DOHH2 (cell line): ENCODE measurements at regions not wholly inside any gene's neighbourhood (a gene's known extent, or its start where the extent isn't known, plus 50 kb on each side); places are given as distances from the start of the nearest gene placed in this dataset.

Experiments used
- H3F3A ChIP-seq: fragments of 200-600 bp; sonication (generic), shearing (Covaris generic); 2 replicates; pipeline ENCODE4 v1.6.0; 2016; ENCODE audit warnings: antibody characterized with exemption, mild to moderate bottlenecking; ENCODE audit not compliant: control insufficient read depth, insufficient read depth
- H3K27ac ChIP-seq: fragments of 200-600 bp; sonication (generic); 2 replicates; pipeline ENCODE4 v1.5.1; 2014; ENCODE audit warnings: low read depth, mild to moderate bottlenecking, low read length, moderate library complexity
- H3K27me3 ChIP-seq: fragments of 200-600 bp; sonication (generic); 2 replicates; pipeline ENCODE4 v1.6.1; 2014; ENCODE audit warnings: mild to moderate bottlenecking, low read length, mixed read lengths; ENCODE audit not compliant: control insufficient read depth
- H3K36me3 ChIP-seq: fragments of 200-600 bp; sonication (generic); 2 replicates; pipeline ENCODE4 v1.6.1; 2014; ENCODE audit warnings: mild to moderate bottlenecking, low read length, moderate library complexity, mixed read lengths; ENCODE audit not compliant: control insufficient read depth
- H3K4me1 ChIP-seq: fragments of 200-600 bp; sonication (generic); 2 replicates; pipeline ENCODE4 v1.6.1; 2014; ENCODE audit warnings: mild to moderate bottlenecking, low read length, mixed read lengths; ENCODE audit not compliant: control insufficient read depth
- H3K4me2 ChIP-seq: fragments of 200-600 bp; sonication (generic); 2 replicates; pipeline ENCODE4 v1.6.0; 2014; ENCODE audit warnings: mild to moderate bottlenecking, low read length, moderate library complexity
- H3K4me3 ChIP-seq: fragments of 200-600 bp; sonication (generic); 2 replicates; pipeline ENCODE4 v1.5.1; 2014; ENCODE audit warnings: mild to moderate bottlenecking, low read length, mixed read lengths
- H3K79me2 ChIP-seq: fragments of 200-600 bp; sonication (generic); 2 replicates; pipeline ENCODE4 v1.6.1; 2014; ENCODE audit warnings: mild to moderate bottlenecking, low read length, mixed read lengths; ENCODE audit not compliant: control insufficient read depth
- H3K9me2 ChIP-seq: fragments of 200-600 bp; sonication (generic); replicated peaks from 2 replicates; pipeline ENCODE4 v1.6.1; 2014; ENCODE audit warnings: mild to moderate bottlenecking, low read length, mixed read lengths; ENCODE audit not compliant: control insufficient read depth
- H3K9me3 ChIP-seq: fragments of 200-600 bp; sonication (generic); 2 replicates; pipeline ENCODE4 v1.6.1; 2014; ENCODE audit warnings: antibody characterized with exemption, low read length, mixed read lengths; ENCODE audit not compliant: control insufficient read depth, insufficient read depth
- H4K20me1 ChIP-seq: fragments of 200-600 bp; sonication (generic); 2 replicates; pipeline ENCODE4 v1.6.0; 2014; ENCODE audit warnings: low read depth, mild to moderate bottlenecking, antibody characterized with exemption, low read length, moderate library complexity; ENCODE audit not compliant: control insufficient read depth, insufficient read depth
- CTCF ChIP-seq: fragments of 200-600 bp; sonication (generic); IDR thresholded peaks from one replicate; pipeline ENCODE4 v1.5.1; 2014; ENCODE audit warnings: antibody characterized with exemption, mild to moderate bottlenecking, low read depth, low read length; ENCODE audit not compliant: poor library complexity, severe bottlenecking
- EZH2phosphoT487 ChIP-seq: fragments of 200-600 bp; sonication (generic); IDR thresholded peaks from 2 replicates; pipeline ENCODE4 v1.6.1; 2017; ENCODE audit warnings: borderline replicate concordance, mild to moderate bottlenecking, antibody characterized with exemption, low read length, moderate library complexity, mixed read lengths

GRCh38 chrX:9339603-9340491 lies 125.0 kb upstream of the TBL1X start:
- Histone ChIP-seq H3K9me3 (no peaks in the 10 kb centered on the region), H3K36me3 (no peaks in the 10 kb centered on the region), H3K27me3 (no peaks in the 10 kb centered on the region), H3K4me3 (peak overlapping the region; percentile 67), H3K27ac (peak overlapping the region; percentile 99), H3K4me2 (peak overlapping the region; percentile 88), H3K9me2 (no peaks in the 10 kb centered on the region), H3K79me2 (no peaks in the 10 kb centered on the region), H3K4me1 (peaks cover 48% of the 10 kb centered on the region), H4K20me1 (no peaks in the 10 kb centered on the region), H3F3A (peaks cover 9% of the 10 kb centered on the region)
- TF ChIP-seq CTCF (no peak), EZH2phosphoT487 (no peak)

GRCh38 chrX:9340598-9341290 lies 124.1 kb upstream of the TBL1X start:
- H3K9me2 ChIP-seq = no peaks in the 10 kb centered on the region
- no peaks in the 10 kb centered on the region for H3K27me3 ChIP-seq
- no peak for TF ChIP-seq CTCF
- no peak for TF ChIP-seq EZH2phosphoT487
- H3K9me3 ChIP-seq = no peaks in the 10 kb centered on the region
- peaks cover 48% of the 10 kb centered on the region for H3K4me1 ChIP-seq
- H3K4me2 ChIP-seq = peak overlapping the region; percentile 88
- no peaks in the 10 kb centered on the region for H4K20me1 ChIP-seq
- H3K27ac ChIP-seq = peak overlapping the region; percentile 99
- H3F3A ChIP-seq = peaks cover 9% of the 10 kb centered on the region
- no peaks in the 10 kb centered on the region for H3K79me2 ChIP-seq
- peak overlapping the region; percentile 67 for H3K4me3 ChIP-seq
- no peaks in the 10 kb centered on the region for H3K36me3 ChIP-seq

- Histone ChIP-seq H3K79me2 (no peaks in the 10 kb centered on the region), H3K9me3 (no peaks in the 10 kb centered on the region), H3K4me2 (peak overlapping the region; percentile 88), H3K4me3 (peak overlapping the region; percentile 67), H3K27me3 (no peaks in the 10 kb centered on the region), H3K36me3 (no peaks in the 10 kb centered on the region), H3K27ac (peak overlapping the region; percentile 99), H3K4me1 (peaks cover 45% of the 10 kb centered on the region), H4K20me1 (no peaks in the 10 kb centered on the region), H3F3A (peaks cover 9% of the 10 kb centered on the region), H3K9me2 (no peaks in the 10 kb centered on the region)
- TF ChIP-seq EZH2phosphoT487 = no peak
- TF ChIP-seq CTCF = peak; percentile 20
Measured at GRCh38 chrX:9341291-9342201, 123.3 kb upstream of the TBL1X start.
